ENCODE measurements at regions not wholly inside any gene's neighbourhood (a gene's known extent, or its start where the extent isn't known, plus 50 kb on each side); places are given as distances from the start of the nearest gene placed in this dataset.

DNA sequence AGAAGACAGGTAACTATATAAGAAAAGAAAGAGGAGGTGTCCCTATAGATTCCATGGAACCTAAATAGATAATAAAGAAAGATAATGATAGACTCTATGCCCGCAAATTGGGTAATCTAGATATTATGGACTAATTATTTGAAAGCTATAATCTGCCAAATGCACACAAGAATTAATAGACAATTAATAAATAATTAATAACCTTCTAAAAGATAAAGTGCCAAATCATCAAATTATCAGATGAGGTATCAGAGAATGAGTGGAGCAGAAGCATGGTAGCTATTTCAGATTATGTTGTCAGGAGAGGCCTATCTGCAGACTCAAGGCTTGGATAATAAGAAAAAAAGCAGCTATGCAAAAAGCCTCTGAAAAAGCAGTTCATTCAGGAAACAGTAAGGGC lies 1120.8 kb downstream of the PLA2G4A start:
- Histone ChIP-seq H3K4me3 (ENCODE audit: severe bottlenecking) (no peak overlapping the region), H3K27me3 (ENCODE audit: insufficient read depth, poor library complexity, severe bottlenecking) (no peaks in the 10 kb centered on the region), H3K4me1 (ENCODE audit: insufficient read depth, poor library complexity, severe bottlenecking) (no peaks in the 10 kb centered on the region), H3K27ac (ENCODE audit: poor library complexity, severe bottlenecking) (no peak overlapping the region), H3K9me3 (ENCODE audit: severe bottlenecking) (peaks cover 10% of the 10 kb centered on the region), H3K36me3 (ENCODE audit: low read depth) (no peaks in the 10 kb centered on the region)
- no peak for DNase-seq (ENCODE audit: low spot score)
- TF ChIP-seq, protein P1, sequence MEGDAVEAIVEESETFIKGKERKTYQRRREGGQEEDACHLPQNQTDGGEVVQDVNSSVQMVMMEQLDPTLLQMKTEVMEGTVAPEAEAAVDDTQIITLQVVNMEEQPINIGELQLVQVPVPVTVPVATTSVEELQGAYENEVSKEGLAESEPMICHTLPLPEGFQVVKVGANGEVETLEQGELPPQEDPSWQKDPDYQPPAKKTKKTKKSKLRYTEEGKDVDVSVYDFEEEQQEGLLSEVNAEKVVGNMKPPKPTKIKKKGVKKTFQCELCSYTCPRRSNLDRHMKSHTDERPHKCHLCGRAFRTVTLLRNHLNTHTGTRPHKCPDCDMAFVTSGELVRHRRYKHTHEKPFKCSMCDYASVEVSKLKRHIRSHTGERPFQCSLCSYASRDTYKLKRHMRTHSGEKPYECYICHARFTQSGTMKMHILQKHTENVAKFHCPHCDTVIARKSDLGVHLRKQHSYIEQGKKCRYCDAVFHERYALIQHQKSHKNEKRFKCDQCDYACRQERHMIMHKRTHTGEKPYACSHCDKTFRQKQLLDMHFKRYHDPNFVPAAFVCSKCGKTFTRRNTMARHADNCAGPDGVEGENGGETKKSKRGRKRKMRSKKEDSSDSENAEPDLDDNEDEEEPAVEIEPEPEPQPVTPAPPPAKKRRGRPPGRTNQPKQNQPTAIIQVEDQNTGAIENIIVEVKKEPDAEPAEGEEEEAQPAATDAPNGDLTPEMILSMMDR (IDR thresholded peaks at IDR 0.05; ENCODE audit: poor library complexity, severe bottlenecking) = no peak
- no peak for ATAC-seq (ENCODE audit: low read depth)

DNA sequence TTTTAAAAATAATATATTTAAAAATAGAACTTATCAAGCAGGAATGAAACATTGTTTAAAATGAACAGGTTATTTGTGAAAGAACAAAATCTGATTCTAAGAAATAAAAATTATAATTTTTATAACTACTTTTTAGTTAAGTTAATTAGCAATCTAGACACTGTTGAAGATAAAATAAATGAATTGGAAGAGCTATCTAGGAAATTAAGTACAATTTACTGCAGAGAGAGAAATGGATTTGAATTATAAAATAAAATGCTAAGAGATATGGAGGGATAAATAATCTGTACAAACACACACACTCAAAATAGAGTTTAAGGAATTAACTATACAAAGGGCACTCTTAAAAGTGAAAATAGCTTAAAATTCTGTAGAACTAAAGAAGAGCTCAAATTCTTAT lies 1123.1 kb downstream of the PLA2G4A start:
- no peaks in the 10 kb centered on the region for H3K36me3 ChIP-seq (ENCODE audit: low read depth)
- H3K27ac ChIP-seq (ENCODE audit: poor library complexity, severe bottlenecking) = no peak overlapping the region
- H3K27me3 ChIP-seq (ENCODE audit: insufficient read depth, poor library complexity, severe bottlenecking) = no peaks in the 10 kb centered on the region
- H3K9me3 ChIP-seq (ENCODE audit: severe bottlenecking) = peaks cover 2% of the 10 kb centered on the region
- DNase-seq (ENCODE audit: low spot score) (no peak), ATAC-seq (ENCODE audit: low read depth) (no peak)
- no peak overlapping the region for H3K4me3 ChIP-seq (ENCODE audit: severe bottlenecking)
- TF ChIP-seq, protein P1 (IDR thresholded peaks at IDR 0.05; ENCODE audit: poor library complexity, severe bottlenecking) = no peak
- H3K4me1 ChIP-seq (ENCODE audit: insufficient read depth, poor library complexity, severe bottlenecking) = no peaks in the 10 kb centered on the region

DNA sequence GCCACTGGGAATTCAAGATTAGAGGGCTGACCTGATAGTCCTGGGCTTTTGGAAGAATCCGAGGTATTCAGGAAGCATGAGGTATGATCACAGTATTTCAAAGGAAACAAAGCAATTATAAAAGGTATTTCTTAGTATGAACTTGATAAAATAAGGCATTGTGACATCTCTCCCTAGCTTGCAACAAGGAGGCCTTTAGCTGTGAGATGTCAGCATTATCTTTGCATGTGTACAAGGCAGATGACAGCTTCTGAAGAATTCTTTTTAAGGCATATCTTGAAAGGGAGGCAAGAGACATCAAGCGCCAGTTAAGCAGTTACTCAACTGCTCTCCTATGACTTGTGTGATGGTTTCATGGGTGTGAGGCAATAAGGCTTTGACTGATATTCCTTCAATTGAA lies 1123.7 kb downstream of the PLA2G4A start:
- no peak for DNase-seq (ENCODE audit: low spot score)
- Histone ChIP-seq H3K9me3 (ENCODE audit: severe bottlenecking) (peaks cover 2% of the 10 kb centered on the region), H3K27ac (ENCODE audit: poor library complexity, severe bottlenecking) (no peak overlapping the region), H3K4me3 (ENCODE audit: severe bottlenecking) (no peak overlapping the region), H3K4me1 (ENCODE audit: insufficient read depth, poor library complexity, severe bottlenecking) (no peaks in the 10 kb centered on the region), H3K36me3 (ENCODE audit: low read depth) (no peaks in the 10 kb centered on the region), H3K27me3 (ENCODE audit: insufficient read depth, poor library complexity, severe bottlenecking) (no peaks in the 10 kb centered on the region)
- ATAC-seq (ENCODE audit: low read depth) = no peak
- TF ChIP-seq, protein P1 (IDR thresholded peaks at IDR 0.05; ENCODE audit: poor library complexity, severe bottlenecking) = no peak

DNA sequence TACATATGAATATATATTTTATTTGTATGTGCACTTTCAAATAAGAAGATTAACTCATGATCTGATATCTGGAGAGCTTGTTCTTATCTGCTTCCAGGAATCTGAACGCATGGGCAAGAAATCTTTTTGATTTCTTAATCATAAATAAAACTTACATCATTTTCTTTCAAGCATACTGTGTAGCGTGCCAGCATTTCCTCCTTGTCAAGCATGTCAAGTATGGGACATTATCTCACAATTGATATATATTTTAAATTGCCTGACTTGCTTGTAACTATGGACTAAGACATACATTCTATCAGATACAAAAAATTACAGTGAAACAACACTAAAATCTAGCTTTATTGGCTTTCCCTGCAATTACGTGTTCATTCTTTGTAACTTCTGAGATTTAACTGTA lies 1128.2 kb downstream of the PLA2G4A start:
- Histone ChIP-seq H3K4me3 (ENCODE audit: severe bottlenecking) (no peak overlapping the region), H3K36me3 (ENCODE audit: low read depth) (no peaks in the 10 kb centered on the region), H3K27me3 (ENCODE audit: insufficient read depth, poor library complexity, severe bottlenecking) (no peaks in the 10 kb centered on the region), H3K4me1 (ENCODE audit: insufficient read depth, poor library complexity, severe bottlenecking) (no peaks in the 10 kb centered on the region), H3K9me3 (ENCODE audit: severe bottlenecking) (peaks cover under 1% of the 10 kb centered on the region), H3K27ac (ENCODE audit: poor library complexity, severe bottlenecking) (no peak overlapping the region)
- TF ChIP-seq, protein P1 (IDR thresholded peaks at IDR 0.05; ENCODE audit: poor library complexity, severe bottlenecking) = no peak
- no peak for DNase-seq (ENCODE audit: low spot score)
- no peak for ATAC-seq (ENCODE audit: low read depth)

DNA sequence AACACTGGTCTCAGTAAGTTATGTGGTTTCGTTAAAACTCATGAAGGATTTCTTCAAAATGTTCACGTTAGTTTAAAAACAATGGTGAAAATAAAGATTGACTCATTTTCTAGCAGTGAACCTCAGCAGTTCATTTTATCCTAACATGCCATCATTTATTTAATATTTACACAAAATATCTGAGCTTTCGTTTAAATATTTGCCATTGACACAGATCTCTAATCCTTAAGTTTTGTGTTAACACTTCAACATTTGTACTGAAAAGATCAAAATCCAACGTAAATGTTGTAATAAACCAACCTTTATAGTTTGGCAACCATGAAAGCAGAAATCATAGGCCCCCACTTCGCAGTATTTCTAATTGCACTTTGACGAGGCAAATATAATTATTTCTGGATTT lies 1129.5 kb downstream of the PLA2G4A start:
- no peak overlapping the region for H3K27ac ChIP-seq (ENCODE audit: poor library complexity, severe bottlenecking)
- no peaks in the 10 kb centered on the region for H3K9me3 ChIP-seq (ENCODE audit: severe bottlenecking)
- no peaks in the 10 kb centered on the region for H3K4me1 ChIP-seq (ENCODE audit: insufficient read depth, poor library complexity, severe bottlenecking)
- no peaks in the 10 kb centered on the region for H3K27me3 ChIP-seq (ENCODE audit: insufficient read depth, poor library complexity, severe bottlenecking)
- H3K4me3 ChIP-seq (ENCODE audit: severe bottlenecking) = no peak overlapping the region
- TF ChIP-seq, protein P1 (IDR thresholded peaks at IDR 0.05; ENCODE audit: poor library complexity, severe bottlenecking) = no peak
- ATAC-seq (ENCODE audit: low read depth) = no peak
- no peaks in the 10 kb centered on the region for H3K36me3 ChIP-seq (ENCODE audit: low read depth)
- no peak for DNase-seq (ENCODE audit: low spot score)
